ENCODE measurements at regions not wholly inside any gene's neighbourhood (a gene's known extent, or its start where the extent isn't known, plus 50 kb on each side); places are given as distances from the start of the nearest gene placed in this dataset.

DNA sequence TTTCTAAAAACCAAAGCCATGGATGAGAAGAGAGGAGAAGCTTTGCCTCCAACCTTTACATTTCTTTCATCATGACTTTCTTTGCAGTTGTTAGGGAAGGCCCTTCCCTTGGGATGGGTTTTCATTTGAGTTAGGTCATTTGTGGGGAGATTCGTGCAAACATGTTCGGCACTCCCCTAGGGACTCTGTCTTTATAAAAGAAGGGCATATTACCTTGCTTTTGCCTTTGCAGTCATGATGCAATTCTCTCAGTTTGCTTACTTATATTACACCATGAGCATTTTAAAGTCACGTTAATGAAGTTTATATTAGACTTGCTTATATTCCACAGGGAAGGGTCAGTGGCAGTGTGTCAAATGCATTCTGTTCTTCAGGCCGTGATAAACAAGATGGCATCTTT is 289.3 kb upstream of the WWC1 start:
- WGBS (ENCODE audit: insufficient coverage), result 50% methylated on average over 1 of the region's 4 CpGs
- Mint-ChIP-seq H3K4me1 (no peaks in the 10 kb centered on the region), H3K4me3 (no peak overlapping the region), H3K27me3 (no peaks in the 10 kb centered on the region), H3K27ac (no peak overlapping the region), H3K9me3 (ENCODE audit: insufficient read depth) (no peaks in the 10 kb centered on the region)
- intact Hi-C loops (cut with micrococcal nuclease), result no loop called here
- Histone ChIP-seq H3K79me2 (ENCODE audit: control insufficient read depth, insufficient read depth, low read length) (no peaks in the 10 kb centered on the region), H4K20me1 (ENCODE audit: control insufficient read depth, insufficient read depth, low read length, poor library complexity, severe bottlenecking) (no peaks in the 10 kb centered on the region), H3K4me2 (replicated peaks; ENCODE audit: low read depth, low read length, poor library complexity, severe bottlenecking) (no peak overlapping the region), H3K27me3 (replicated peaks in 1 of 4; ENCODE audit: control extremely low read depth in 1 of 4, control insufficient read depth in 3 of 4, insufficient read depth in 4 of 4, low read length in 3 of 4) (no peaks in the 10 kb centered on the region), H3K27ac (ENCODE audit: low read length in 2 of 2) (no peak overlapping the region), H3K9me3 (ENCODE audit: control extremely low read depth in 1 of 3, control insufficient read depth in 2 of 3, insufficient read depth in 1 of 3, low read length in 2 of 3) (peaks cover 0 to 3% (median 1%) of the 10 kb centered on the region in 3 donors), H3K4me3 (ENCODE audit: control extremely low read depth in 1 of 5, extremely low read depth in 1 of 5, insufficient read depth in 1 of 5, low read depth in 2 of 5, low read length in 4 of 5) (no peak overlapping the region), H3K9ac (ENCODE audit: low read length) (no peak overlapping the region), H3K36me3 (replicated peaks in 1 of 2; ENCODE audit: control extremely low read depth in 1 of 2, control insufficient read depth in 1 of 2, extremely low read depth in 1 of 2, insufficient read depth in 2 of 2, low read length in 1 of 2) (no peaks in the 10 kb centered on the region), H2AFZ (ENCODE audit: insufficient read depth, low read depth, low read length, poor library complexity, severe bottlenecking) (no peak overlapping the region), H3K4me1 (ENCODE audit: control insufficient read depth in 2 of 2, insufficient read depth in 2 of 2, low read length in 2 of 2) (no peaks in the 10 kb centered on the region)
- POLR2A ChIA-PET, result no interaction called here
- no peak for DNase-seq
- ATAC-seq (ENCODE audit: low read depth), result no peak
- CTCF ChIA-PET, result no interaction called here
- no peak for TF ChIP-seq EZH2 (IDR thresholded peaks at IDR 0.05; ENCODE audit: borderline replicate concordance, insufficient read depth, low read depth, low read length, poor library complexity, severe bottlenecking)
- TF ChIP-seq, protein P1, sequence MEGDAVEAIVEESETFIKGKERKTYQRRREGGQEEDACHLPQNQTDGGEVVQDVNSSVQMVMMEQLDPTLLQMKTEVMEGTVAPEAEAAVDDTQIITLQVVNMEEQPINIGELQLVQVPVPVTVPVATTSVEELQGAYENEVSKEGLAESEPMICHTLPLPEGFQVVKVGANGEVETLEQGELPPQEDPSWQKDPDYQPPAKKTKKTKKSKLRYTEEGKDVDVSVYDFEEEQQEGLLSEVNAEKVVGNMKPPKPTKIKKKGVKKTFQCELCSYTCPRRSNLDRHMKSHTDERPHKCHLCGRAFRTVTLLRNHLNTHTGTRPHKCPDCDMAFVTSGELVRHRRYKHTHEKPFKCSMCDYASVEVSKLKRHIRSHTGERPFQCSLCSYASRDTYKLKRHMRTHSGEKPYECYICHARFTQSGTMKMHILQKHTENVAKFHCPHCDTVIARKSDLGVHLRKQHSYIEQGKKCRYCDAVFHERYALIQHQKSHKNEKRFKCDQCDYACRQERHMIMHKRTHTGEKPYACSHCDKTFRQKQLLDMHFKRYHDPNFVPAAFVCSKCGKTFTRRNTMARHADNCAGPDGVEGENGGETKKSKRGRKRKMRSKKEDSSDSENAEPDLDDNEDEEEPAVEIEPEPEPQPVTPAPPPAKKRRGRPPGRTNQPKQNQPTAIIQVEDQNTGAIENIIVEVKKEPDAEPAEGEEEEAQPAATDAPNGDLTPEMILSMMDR (IDR thresholded peaks at IDR 0.05), result no peak

DNA sequence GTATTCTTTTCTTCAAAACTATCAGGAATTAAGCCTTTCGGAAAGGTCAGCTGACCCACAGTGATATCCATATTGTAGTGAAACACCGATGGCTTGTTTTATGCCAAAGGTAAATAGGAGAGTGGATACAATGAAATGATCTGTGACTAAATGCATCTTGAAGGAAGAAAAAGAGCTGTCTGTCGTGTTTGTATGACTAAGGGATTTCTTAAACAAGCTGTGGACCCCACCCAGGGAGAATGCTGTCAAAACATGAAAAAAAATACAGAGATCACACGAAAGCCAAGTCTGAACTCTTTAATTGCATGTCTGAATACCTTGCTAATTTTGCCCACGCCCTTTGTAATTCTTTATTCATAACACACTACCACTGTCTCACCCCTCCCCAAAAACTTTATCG is 286.4 kb upstream of the WWC1 start:
- Histone ChIP-seq H2AFZ (ENCODE audit: insufficient read depth, low read depth, low read length, poor library complexity, severe bottlenecking) (no peak overlapping the region), H3K4me3 (ENCODE audit: control extremely low read depth in 1 of 5, extremely low read depth in 1 of 5, insufficient read depth in 1 of 5, low read depth in 2 of 5, low read length in 4 of 5) (no peak overlapping the region), H3K4me2 (replicated peaks; ENCODE audit: low read depth, low read length, poor library complexity, severe bottlenecking) (no peak overlapping the region), H3K27ac (ENCODE audit: low read length in 2 of 2) (no peak overlapping the region), H3K79me2 (ENCODE audit: control insufficient read depth, insufficient read depth, low read length) (no peaks in the 10 kb centered on the region), H3K27me3 (replicated peaks in 1 of 4; ENCODE audit: control extremely low read depth in 1 of 4, control insufficient read depth in 3 of 4, insufficient read depth in 4 of 4, low read length in 3 of 4) (no peaks in the 10 kb centered on the region), H3K9me3 (ENCODE audit: control extremely low read depth in 1 of 3, control insufficient read depth in 2 of 3, insufficient read depth in 1 of 3, low read length in 2 of 3) (no peaks in the 10 kb centered on the region), H3K4me1 (ENCODE audit: control insufficient read depth in 2 of 2, insufficient read depth in 2 of 2, low read length in 2 of 2) (no peaks in the 10 kb centered on the region), H3K36me3 (replicated peaks in 1 of 2; ENCODE audit: control extremely low read depth in 1 of 2, control insufficient read depth in 1 of 2, extremely low read depth in 1 of 2, insufficient read depth in 2 of 2, low read length in 1 of 2) (no peaks in the 10 kb centered on the region), H3K9ac (ENCODE audit: low read length) (no peak overlapping the region), H4K20me1 (ENCODE audit: control insufficient read depth, insufficient read depth, low read length, poor library complexity, severe bottlenecking) (no peaks in the 10 kb centered on the region)
- no peaks in the 10 kb centered on the region for H3K4me1 Mint-ChIP-seq
- ChIA-PET POLR2A (no interaction called here), CTCF (no interaction called here)
- no peak for DNase-seq
- TF ChIP-seq, protein P1 (IDR thresholded peaks at IDR 0.05), result no peak
- no peak for TF ChIP-seq EZH2 (IDR thresholded peaks at IDR 0.05; ENCODE audit: borderline replicate concordance, insufficient read depth, low read depth, low read length, poor library complexity, severe bottlenecking)
- no peaks in the 10 kb centered on the region for H3K9me3 Mint-ChIP-seq (ENCODE audit: insufficient read depth)
- H3K27ac Mint-ChIP-seq, result no peak overlapping the region
- WGBS (ENCODE audit: insufficient coverage), result 83% methylated on average over 4 of the region's 6 CpGs
- no peaks in the 10 kb centered on the region for H3K27me3 Mint-ChIP-seq
- no peak for ATAC-seq (ENCODE audit: low read depth)
- H3K4me3 Mint-ChIP-seq, result no peak overlapping the region
- intact Hi-C loops (cut with micrococcal nuclease), result no loop called here
